ENCODE measurements at regions not wholly inside any gene's neighbourhood (a gene's known extent, or its start where the extent isn't known, plus 50 kb on each side); places are given as distances from the start of the nearest gene placed in this dataset.

DNA sequence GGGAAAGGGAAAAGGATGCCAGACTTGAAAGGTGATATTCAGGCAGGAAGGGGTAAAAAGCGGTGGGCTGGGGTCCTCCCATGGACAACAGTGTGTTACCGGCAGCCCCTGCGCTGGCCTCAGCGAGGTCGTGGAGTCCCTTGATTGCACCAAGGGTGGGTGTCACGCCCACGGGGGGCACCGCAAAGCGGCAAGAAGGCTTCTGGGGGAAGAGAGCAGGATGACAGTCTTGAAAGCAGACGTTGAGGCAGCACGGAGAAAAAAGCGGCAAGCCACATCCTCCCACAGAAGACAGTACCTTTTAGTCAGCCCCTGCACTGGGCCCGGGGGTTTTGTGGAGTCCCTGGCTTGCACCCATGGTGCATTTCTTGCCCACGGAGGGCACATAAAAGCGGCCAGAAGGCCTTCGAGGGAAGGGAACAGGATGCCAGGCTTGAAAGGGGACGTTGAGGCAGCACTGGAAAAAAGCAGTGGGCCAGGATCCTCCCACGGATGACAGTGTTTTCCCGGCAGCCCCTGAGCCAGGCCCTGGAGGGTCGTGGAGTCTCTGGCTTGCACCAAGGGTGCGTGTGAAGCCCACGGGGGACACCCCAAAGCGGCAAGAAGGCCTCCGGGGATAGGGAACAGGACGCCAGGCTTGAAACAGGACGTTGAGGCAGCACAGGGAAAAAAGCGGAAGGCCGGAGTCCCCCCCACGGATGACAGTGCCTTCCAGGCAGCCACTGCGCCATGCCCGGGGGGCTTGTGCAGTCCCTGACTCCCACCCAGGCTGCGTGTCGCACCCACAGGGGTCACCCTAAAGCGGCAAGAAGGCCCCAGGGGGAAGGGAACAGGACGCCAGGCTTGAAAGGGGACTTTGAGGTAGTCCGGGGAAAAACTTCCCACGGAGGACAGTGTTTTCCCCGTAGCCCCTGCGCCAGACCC lies 162.2 kb upstream of the ALG10B start:
- H3K27me3 ChIP-seq = no peaks in the 10 kb centered on the region
- no peaks in the 10 kb centered on the region for H4K20me1 ChIP-seq (ENCODE audit: low read depth)
- peaks cover 52% of the 10 kb centered on the region for H3K9me3 Mint-ChIP-seq
- no peak overlapping the region for H3K4me3 Mint-ChIP-seq
- no peaks in the 10 kb centered on the region for H3K27me3 Mint-ChIP-seq (ENCODE audit: insufficient read depth, low read depth)
- H3K36me3 Mint-ChIP-seq = no peaks in the 10 kb centered on the region
- TF ChIP-seq EZH2phosphoT487 (IDR thresholded peaks at IDR 0.05) (no peak), EZH2 (IDR thresholded peaks at IDR 0.05) (no peak)
- TF ChIP-seq, protein P1, sequence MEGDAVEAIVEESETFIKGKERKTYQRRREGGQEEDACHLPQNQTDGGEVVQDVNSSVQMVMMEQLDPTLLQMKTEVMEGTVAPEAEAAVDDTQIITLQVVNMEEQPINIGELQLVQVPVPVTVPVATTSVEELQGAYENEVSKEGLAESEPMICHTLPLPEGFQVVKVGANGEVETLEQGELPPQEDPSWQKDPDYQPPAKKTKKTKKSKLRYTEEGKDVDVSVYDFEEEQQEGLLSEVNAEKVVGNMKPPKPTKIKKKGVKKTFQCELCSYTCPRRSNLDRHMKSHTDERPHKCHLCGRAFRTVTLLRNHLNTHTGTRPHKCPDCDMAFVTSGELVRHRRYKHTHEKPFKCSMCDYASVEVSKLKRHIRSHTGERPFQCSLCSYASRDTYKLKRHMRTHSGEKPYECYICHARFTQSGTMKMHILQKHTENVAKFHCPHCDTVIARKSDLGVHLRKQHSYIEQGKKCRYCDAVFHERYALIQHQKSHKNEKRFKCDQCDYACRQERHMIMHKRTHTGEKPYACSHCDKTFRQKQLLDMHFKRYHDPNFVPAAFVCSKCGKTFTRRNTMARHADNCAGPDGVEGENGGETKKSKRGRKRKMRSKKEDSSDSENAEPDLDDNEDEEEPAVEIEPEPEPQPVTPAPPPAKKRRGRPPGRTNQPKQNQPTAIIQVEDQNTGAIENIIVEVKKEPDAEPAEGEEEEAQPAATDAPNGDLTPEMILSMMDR (IDR thresholded peaks at IDR 0.05) = no peak
- H3K9me3 ChIP-seq (ENCODE audit: low read depth) = peaks cover 8% of the 10 kb centered on the region
- H2AFZ ChIP-seq (replicated peaks) = no peak overlapping the region
- no peak overlapping the region for H3K9ac ChIP-seq
- no peaks in the 10 kb centered on the region for H3K4me1 Mint-ChIP-seq
- H3K27ac Mint-ChIP-seq = no peak overlapping the region
- H3K79me2 ChIP-seq (ENCODE audit: low read depth) = no peaks in the 10 kb centered on the region
- no peak for DNase-seq (ENCODE audit: low spot score)
- H3K4me1 ChIP-seq = no peaks in the 10 kb centered on the region
- no peak overlapping the region for H3K27ac ChIP-seq
- no peaks in the 10 kb centered on the region for H3F3A ChIP-seq (ENCODE audit: low read depth)
- no peak overlapping the region for H3K4me2 ChIP-seq
- no peak overlapping the region for H3K4me3 ChIP-seq
- H3K36me3 ChIP-seq = no peaks in the 10 kb centered on the region

DNA sequence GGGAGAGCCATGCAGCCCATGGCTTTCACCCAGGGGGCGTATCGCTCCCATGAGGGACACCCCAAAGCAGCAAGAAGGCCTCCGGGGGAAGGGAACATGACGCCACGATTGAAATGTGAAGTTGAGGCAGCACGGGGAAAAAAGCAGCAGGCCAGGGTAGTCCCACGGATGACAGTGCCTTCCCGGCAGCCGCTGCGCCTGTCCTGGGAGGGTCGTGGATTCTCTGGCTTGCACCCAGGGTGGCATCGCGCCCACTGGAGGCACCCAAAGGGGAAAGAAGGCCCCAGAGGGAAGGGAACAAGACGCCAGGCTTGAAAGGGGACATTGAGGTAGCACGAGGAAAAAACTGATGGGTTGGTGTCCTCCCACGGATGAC lies 161.6 kb upstream of the ALG10B start:
- no peaks in the 10 kb centered on the region for H3K36me3 Mint-ChIP-seq
- Histone ChIP-seq H3K4me3 (no peak overlapping the region), H3K4me1 (no peaks in the 10 kb centered on the region), H3K4me2 (no peak overlapping the region), H3K27me3 (no peaks in the 10 kb centered on the region), H3K27ac (no peak overlapping the region), H3K9ac (no peak overlapping the region), H4K20me1 (ENCODE audit: low read depth) (no peaks in the 10 kb centered on the region), H2AFZ (replicated peaks) (no peak overlapping the region), H3K36me3 (no peaks in the 10 kb centered on the region), H3F3A (ENCODE audit: low read depth) (no peaks in the 10 kb centered on the region), H3K9me3 (ENCODE audit: low read depth) (peaks cover 1% of the 10 kb centered on the region), H3K79me2 (ENCODE audit: low read depth) (no peaks in the 10 kb centered on the region)
- no peak for TF ChIP-seq EZH2 (IDR thresholded peaks at IDR 0.05)
- TF ChIP-seq, protein P1 (IDR thresholded peaks at IDR 0.05) = no peak
- TF ChIP-seq EZH2phosphoT487 (IDR thresholded peaks at IDR 0.05) = no peak
- DNase-seq (ENCODE audit: low spot score) = no peak
- H3K27ac Mint-ChIP-seq = no peak overlapping the region
- H3K9me3 Mint-ChIP-seq = peaks cover 54% of the 10 kb centered on the region
- no peaks in the 10 kb centered on the region for H3K4me1 Mint-ChIP-seq
- H3K4me3 Mint-ChIP-seq = no peak overlapping the region
- peaks cover 2% of the 10 kb centered on the region for H3K27me3 Mint-ChIP-seq (ENCODE audit: insufficient read depth, low read depth)

DNA sequence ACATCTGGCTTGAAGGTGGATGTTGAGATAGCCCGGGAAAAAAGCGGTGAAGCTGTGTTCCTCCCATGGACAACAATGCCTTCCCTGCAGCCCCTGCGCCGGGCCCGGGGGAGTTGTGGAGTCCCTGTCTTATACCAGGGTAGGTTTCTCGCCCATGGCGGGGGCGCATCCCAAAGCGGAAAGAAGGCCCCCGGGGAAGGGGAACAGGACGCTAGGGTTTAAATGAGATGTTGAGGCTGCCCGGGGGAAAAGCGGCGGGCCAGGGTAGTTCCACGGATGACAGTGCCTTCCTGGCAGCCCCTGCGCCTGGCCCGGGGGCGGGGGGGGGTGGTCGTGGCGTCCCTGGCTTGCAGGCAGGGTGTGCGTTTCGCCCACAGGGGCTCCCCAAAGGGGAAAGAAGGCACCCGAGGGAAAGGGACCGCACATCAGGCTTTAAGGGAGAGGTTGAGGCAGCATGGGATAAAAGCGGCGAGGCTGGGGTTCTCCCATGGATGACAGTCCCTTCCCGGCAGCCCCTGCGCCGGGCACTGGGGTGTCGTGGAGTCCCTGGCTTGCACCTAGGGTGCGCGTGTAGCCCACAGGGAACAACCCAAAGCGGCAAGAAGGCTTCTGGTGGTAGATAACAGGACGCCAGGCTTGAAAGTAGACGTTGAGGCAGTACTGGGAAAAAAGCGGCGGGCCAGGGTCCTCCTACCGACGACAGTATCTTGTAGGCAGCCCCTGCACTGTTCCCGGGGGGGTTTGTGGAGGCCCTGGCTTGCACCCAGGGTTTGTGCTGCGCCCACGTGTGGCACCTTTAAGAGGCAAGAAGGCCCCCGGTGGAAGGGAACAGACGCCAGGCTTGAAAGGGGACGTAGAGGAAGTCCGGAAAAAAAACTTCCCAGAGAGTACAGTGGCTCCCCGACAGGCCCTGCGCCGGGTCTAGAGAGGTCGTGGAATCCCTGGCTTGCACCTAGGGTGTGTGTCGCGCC lies 160.8 kb upstream of the ALG10B start:
- H3K4me3 Mint-ChIP-seq = no peak overlapping the region
- H4K20me1 ChIP-seq (ENCODE audit: low read depth) = no peaks in the 10 kb centered on the region
- no peak for TF ChIP-seq EZH2phosphoT487 (IDR thresholded peaks at IDR 0.05)
- TF ChIP-seq, protein P1 (IDR thresholded peaks at IDR 0.05) = no peak
- H3F3A ChIP-seq (ENCODE audit: low read depth) = no peaks in the 10 kb centered on the region
- no peak overlapping the region for H2AFZ ChIP-seq (replicated peaks)
- no peaks in the 10 kb centered on the region for H3K36me3 ChIP-seq
- H3K36me3 Mint-ChIP-seq = no peaks in the 10 kb centered on the region
- H3K27ac Mint-ChIP-seq = no peak overlapping the region
- H3K4me2 ChIP-seq = no peak overlapping the region
- peaks cover 50% of the 10 kb centered on the region for H3K9me3 Mint-ChIP-seq
- H3K27me3 Mint-ChIP-seq (ENCODE audit: insufficient read depth, low read depth) = peaks cover 2% of the 10 kb centered on the region
- H3K27me3 ChIP-seq = no peaks in the 10 kb centered on the region
- H3K4me1 Mint-ChIP-seq = no peaks in the 10 kb centered on the region
- DNase-seq (ENCODE audit: low spot score) = no peak
- no peak overlapping the region for H3K27ac ChIP-seq
- no peaks in the 10 kb centered on the region for H3K9me3 ChIP-seq (ENCODE audit: low read depth)
- no peaks in the 10 kb centered on the region for H3K79me2 ChIP-seq (ENCODE audit: low read depth)
- H3K9ac ChIP-seq = no peak overlapping the region
- H3K4me3 ChIP-seq = no peak overlapping the region
- H3K4me1 ChIP-seq = no peaks in the 10 kb centered on the region
